ENCODE measurements at regions not wholly inside any gene's neighbourhood (a gene's known extent, or its start where the extent isn't known, plus 50 kb on each side); places are given as distances from the start of the nearest gene placed in this dataset.

DNA sequence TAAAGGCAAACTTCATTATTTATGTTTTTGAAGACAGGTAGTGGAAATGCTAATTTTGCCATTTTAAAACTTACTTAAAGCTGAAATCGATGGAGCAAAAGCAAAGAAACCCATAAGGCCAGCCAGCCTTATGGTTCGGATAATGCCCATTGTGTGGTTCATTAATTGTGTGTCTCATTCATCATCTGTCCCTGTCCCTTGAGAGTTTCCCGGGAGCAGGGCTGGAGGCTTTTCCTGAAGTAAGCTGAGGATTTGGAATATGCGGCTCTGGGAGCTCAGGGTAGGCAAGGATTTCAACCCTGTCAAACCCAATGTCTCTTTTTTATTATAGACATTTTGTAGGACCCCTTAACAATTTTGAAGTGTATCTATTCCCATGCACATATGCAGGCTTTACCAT, 790.0 kb upstream of the KIRREL3 start:
- no peak for TF ChIP-seq CTCF (conservative IDR thresholded peaks at IDR 0.05; ENCODE audit: low read depth, low read length)
- no peak for TF ChIP-seq POLR2A (IDR thresholded peaks at IDR 0.05; ENCODE audit: low read depth, low read length)
- no peak for TF ChIP-seq MAZ (IDR thresholded peaks at IDR 0.05; ENCODE audit: borderline replicate concordance, low read depth, low read length)
- TF ChIP-seq CHD1 (IDR thresholded peaks at IDR 0.05; ENCODE audit: low read depth, low read length), result no peak
- no peak for TF ChIP-seq FOS (IDR thresholded peaks at IDR 0.05; ENCODE audit: low read depth, low read length)
- TF ChIP-seq, protein P1, sequence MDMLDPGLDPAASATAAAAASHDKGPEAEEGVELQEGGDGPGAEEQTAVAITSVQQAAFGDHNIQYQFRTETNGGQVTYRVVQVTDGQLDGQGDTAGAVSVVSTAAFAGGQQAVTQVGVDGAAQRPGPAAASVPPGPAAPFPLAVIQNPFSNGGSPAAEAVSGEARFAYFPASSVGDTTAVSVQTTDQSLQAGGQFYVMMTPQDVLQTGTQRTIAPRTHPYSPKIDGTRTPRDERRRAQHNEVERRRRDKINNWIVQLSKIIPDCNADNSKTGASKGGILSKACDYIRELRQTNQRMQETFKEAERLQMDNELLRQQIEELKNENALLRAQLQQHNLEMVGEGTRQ (IDR thresholded peaks at IDR 0.05; ENCODE audit: low read depth, low read length), result no peak
